K562 (cell line): ENCODE measurements at regions not wholly inside any gene's neighbourhood (a gene's known extent, or its start where the extent isn't known, plus 50 kb on each side); places are given as distances from the start of the nearest gene placed in this dataset.

Experiments used
- THRAP3 ChIP-seq: fragments of 450-650 bp; IDR thresholded peaks from 2 replicates; pipeline ENCODE4 v1.6.1; 2016; ENCODE audit warnings: mild to moderate bottlenecking, inconsistent platforms, borderline replicate concordance
- ZNF431 ChIP-seq: sonication (generic); formaldehyde crosslinking; IDR thresholded peaks from 2 replicates; pipeline ENCODE4 v1.8.0; 2022; ENCODE audit warnings: mild to moderate bottlenecking, missing genetic modification reagents
- ZNF584 ChIP-seq: fragments of 200-800 bp; sonication (Bioruptor generic); IDR thresholded peaks from 2 replicates; pipeline ENCODE4 v1.6.1; 2016; ENCODE audit warnings: low read depth, mild to moderate bottlenecking, missing genetic modification characterization, missing compliant biosample characterization
- ZNF707 ChIP-seq: fragments of 250-450 bp; sonication (Bioruptor Pico); conservative IDR thresholded peaks from 2 replicates; pipeline ENCODE4 v1.8.0; 2022; ENCODE audit warnings: inconsistent platforms, mild to moderate bottlenecking, moderate library complexity
- TF ChIP-seq, protein P1 (sequence below): fragments of 450-650 bp; IDR thresholded peaks from 2 replicates; pipeline ENCODE4 v1.6.1; 2017; ENCODE audit warnings: mild to moderate bottlenecking, moderate library complexity
- TF ChIP-seq, protein P2 (sequence below): fragments of 250-450 bp; sonication (Bioruptor Pico); IDR thresholded peaks from 2 replicates; pipeline ENCODE4 v1.5.0; 2020; ENCODE audit warnings: mild to moderate bottlenecking, borderline replicate concordance
- TF ChIP-seq, protein P3 (sequence below): fragments of 450-650 bp; IDR thresholded peaks from 2 replicates; pipeline ENCODE4 v1.6.1; 2016; ENCODE audit warnings: mild to moderate bottlenecking

DNA sequence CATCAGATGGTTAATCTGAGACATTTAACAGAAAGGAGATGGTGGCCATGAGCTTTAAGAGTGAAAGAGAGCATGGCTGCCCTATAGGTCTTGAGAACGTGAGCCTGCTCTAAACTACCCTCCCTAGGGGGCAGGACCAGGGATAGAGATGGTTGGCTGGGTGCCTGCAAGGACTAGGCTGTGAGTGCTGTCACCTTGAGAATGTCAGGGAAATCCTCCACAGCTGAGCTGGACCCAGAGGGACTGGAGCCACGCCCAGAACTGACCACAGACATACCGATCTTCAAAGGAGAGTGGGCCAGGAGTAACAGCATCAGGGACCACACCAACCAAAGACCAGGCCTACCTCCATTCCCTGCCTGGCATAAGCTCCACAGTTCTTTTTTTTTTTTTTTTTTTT, 53.6 kb upstream of the UBE2E1 start (continued):
- TF ChIP-seq ZNF707 (no peak), THRAP3 (no peak), ZNF431 (CRISPR knock-in tag) (no peak), ZNF584 (CRISPR knock-in tag) (no peak)
- TF ChIP-seq, protein P1, sequence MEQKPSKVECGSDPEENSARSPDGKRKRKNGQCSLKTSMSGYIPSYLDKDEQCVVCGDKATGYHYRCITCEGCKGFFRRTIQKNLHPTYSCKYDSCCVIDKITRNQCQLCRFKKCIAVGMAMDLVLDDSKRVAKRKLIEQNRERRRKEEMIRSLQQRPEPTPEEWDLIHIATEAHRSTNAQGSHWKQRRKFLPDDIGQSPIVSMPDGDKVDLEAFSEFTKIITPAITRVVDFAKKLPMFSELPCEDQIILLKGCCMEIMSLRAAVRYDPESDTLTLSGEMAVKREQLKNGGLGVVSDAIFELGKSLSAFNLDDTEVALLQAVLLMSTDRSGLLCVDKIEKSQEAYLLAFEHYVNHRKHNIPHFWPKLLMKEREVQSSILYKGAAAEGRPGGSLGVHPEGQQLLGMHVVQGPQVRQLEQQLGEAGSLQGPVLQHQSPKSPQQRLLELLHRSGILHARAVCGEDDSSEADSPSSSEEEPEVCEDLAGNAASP, result no peak
- TF ChIP-seq, protein P2, sequence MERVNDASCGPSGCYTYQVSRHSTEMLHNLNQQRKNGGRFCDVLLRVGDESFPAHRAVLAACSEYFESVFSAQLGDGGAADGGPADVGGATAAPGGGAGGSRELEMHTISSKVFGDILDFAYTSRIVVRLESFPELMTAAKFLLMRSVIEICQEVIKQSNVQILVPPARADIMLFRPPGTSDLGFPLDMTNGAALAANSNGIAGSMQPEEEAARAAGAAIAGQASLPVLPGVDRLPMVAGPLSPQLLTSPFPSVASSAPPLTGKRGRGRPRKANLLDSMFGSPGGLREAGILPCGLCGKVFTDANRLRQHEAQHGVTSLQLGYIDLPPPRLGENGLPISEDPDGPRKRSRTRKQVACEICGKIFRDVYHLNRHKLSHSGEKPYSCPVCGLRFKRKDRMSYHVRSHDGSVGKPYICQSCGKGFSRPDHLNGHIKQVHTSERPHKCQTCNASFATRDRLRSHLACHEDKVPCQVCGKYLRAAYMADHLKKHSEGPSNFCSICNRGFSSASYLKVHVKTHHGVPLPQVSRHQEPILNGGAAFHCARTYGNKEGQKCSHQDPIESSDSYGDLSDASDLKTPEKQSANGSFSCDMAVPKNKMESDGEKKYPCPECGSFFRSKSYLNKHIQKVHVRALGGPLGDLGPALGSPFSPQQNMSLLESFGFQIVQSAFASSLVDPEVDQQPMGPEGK (CRISPR knock-in tag), result no peak
- TF ChIP-seq, protein P3, sequence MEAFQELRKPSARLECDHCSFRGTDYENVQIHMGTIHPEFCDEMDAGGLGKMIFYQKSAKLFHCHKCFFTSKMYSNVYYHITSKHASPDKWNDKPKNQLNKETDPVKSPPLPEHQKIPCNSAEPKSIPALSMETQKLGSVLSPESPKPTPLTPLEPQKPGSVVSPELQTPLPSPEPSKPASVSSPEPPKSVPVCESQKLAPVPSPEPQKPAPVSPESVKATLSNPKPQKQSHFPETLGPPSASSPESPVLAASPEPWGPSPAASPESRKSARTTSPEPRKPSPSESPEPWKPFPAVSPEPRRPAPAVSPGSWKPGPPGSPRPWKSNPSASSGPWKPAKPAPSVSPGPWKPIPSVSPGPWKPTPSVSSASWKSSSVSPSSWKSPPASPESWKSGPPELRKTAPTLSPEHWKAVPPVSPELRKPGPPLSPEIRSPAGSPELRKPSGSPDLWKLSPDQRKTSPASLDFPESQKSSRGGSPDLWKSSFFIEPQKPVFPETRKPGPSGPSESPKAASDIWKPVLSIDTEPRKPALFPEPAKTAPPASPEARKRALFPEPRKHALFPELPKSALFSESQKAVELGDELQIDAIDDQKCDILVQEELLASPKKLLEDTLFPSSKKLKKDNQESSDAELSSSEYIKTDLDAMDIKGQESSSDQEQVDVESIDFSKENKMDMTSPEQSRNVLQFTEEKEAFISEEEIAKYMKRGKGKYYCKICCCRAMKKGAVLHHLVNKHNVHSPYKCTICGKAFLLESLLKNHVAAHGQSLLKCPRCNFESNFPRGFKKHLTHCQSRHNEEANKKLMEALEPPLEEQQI, result no peak
